ENCODE measurements at regions not wholly inside any gene's neighbourhood (a gene's known extent, or its start where the extent isn't known, plus 50 kb on each side); places are given as distances from the start of the nearest gene placed in this dataset.
"Not testable (repeated sequence)": the region's sequence is repeated elsewhere in the genome, so short reads cannot be mapped to it uniquely, and the experiment has no call there.

GRCh38 chr9:72471096-72471495 is 50.3 kb upstream of the TMC1 start:
- no peak for DNase-seq (ENCODE audit: low read depth, low spot score)

- no peak for DNase-seq (ENCODE audit: low read depth, low spot score)
Observed at GRCh38 chr9:72467766-72468738, 53.4 kb upstream of the TMC1 start.

- no peak for DNase-seq (ENCODE audit: low read depth, low spot score)
Observed at GRCh38 chr9:72465593-72465984, 55.8 kb upstream of the TMC1 start.

- no peak for DNase-seq (ENCODE audit: low read depth, low spot score)
Observed at GRCh38 chr9:72464857-72465592, 56.4 kb upstream of the TMC1 start.

GRCh38 chr9:72462340-72462739 is 59.1 kb upstream of the TMC1 start:
- DNase-seq (ENCODE audit: low read depth, low spot score) = no peak

- no peak for DNase-seq (ENCODE audit: low read depth, low spot score)
Observed at GRCh38 chr9:72460342-72461312, 60.8 kb upstream of the TMC1 start.

GRCh38 chr9:72459308-72459707 is 62.1 kb upstream of the TMC1 start:
- no peak for DNase-seq (ENCODE audit: low read depth, low spot score)

GRCh38 chr9:72458153-72458552 is 63.3 kb upstream of the TMC1 start:
- DNase-seq (ENCODE audit: low read depth, low spot score) = no peak

- no peak for DNase-seq (ENCODE audit: low read depth, low spot score)
Observed at GRCh38 chr9:72457366-72457765, 64.0 kb upstream of the TMC1 start.

GRCh38 chr9:72454871-72455491 is 66.4 kb upstream of the TMC1 start:
- DNase-seq (ENCODE audit: low read depth, low spot score) = peak; percentile 75

- no peak for DNase-seq (ENCODE audit: low read depth, low spot score)
Observed at GRCh38 chr9:72453797-72454196, 67.6 kb upstream of the TMC1 start.

GRCh38 chr9:72446241-72446640 is 75.2 kb upstream of the TMC1 start:
- DNase-seq (ENCODE audit: low read depth, low spot score) = not testable (repeated sequence)

GRCh38 chr9:72445306-72445995 is 76.0 kb upstream of the TMC1 start:
- DNase-seq (ENCODE audit: low read depth, low spot score) = no peak

GRCh38 chr9:72444435-72444834 is 77.0 kb upstream of the TMC1 start:
- peak; percentile 24 for DNase-seq (ENCODE audit: low read depth, low spot score)

- no peak for DNase-seq (ENCODE audit: low read depth, low spot score)
Observed at GRCh38 chr9:72443855-72444254, 77.6 kb upstream of the TMC1 start.

GRCh38 chr9:72441848-72442607 is 77.0 kb upstream of the ZFAND5 start:
- peak; percentile 83 for DNase-seq (ENCODE audit: low read depth, low spot score)

- DNase-seq (ENCODE audit: low read depth, low spot score) = peak; percentile 30
Observed at GRCh38 chr9:72440992-72441847, 76.2 kb upstream of the ZFAND5 start.

GRCh38 chr9:72440378-72440777 is 75.4 kb upstream of the ZFAND5 start:
- DNase-seq (ENCODE audit: low read depth, low spot score) = no peak
